ENCODE measurements at regions not wholly inside any gene's neighbourhood (a gene's known extent, or its start where the extent isn't known, plus 50 kb on each side); places are given as distances from the start of the nearest gene placed in this dataset.
"Not testable (repeated sequence)": the region's sequence is repeated elsewhere in the genome, so short reads cannot be mapped to it uniquely, and the experiment has no call there.

DNA sequence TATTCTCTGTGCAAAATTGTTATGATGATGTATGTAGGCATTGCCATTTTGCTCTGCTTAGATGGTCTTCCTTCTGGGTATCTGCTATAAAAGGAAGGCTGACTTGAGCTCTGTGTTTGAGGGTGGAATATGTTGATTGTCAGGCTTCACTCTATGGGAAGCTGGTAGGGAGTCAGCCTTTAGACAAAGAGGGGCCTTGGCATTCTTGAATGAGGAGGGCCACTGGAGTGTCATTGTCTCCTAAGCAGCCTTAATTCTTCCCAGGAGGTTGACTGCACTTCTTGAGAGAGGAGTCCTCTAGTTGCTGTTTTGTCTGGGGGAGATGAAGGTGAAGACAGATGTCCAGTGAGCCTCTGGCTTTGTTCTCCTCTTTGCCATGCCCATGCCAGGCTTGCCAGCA, 266.8 kb downstream of the KCNRG start:
- Mint-ChIP-seq H3K36me3 (ENCODE audit: insufficient read depth) (no peaks in the 10 kb centered on the region), H3K9me3 (no peaks in the 10 kb centered on the region), H3K4me3 (no peak overlapping the region), H3K4me1 (ENCODE audit: low read depth in 2 of 2) (peaks cover 24 to 29% of the 10 kb centered on the region in 2 donors), H3K27me3 (no peaks in the 10 kb centered on the region), H3K27ac (no peak overlapping the region)
- DNase-seq (no peak), ATAC-seq (replicated peaks) (no peak)

DNA sequence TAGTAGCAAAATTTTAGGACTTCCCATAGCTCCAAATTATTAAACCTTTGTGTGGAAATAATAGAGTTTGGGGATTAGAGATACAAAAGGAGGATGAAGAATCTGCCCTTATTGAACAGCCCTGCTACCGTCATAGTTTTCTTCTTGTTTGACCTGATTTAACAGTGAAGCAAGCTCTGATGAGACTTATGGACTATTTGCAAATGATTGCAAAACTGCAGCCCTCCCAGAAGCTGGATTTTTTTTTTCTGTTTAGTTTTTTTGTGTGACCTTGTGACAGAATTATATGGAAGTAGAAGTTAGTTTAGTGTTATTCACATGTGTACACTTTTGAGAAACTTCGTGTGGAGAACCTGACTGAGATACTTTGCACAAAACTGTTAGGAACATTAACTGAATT, 267.8 kb downstream of the KCNRG start:
- Mint-ChIP-seq H3K36me3 (ENCODE audit: insufficient read depth) (no peaks in the 10 kb centered on the region), H3K27ac (no peak overlapping the region), H3K4me1 (ENCODE audit: low read depth in 2 of 2) (peaks cover 24 to 28% of the 10 kb centered on the region in 2 donors), H3K4me3 (no peak overlapping the region), H3K9me3 (no peaks in the 10 kb centered on the region), H3K27me3 (no peaks in the 10 kb centered on the region)
- no peak for DNase-seq
- ATAC-seq (replicated peaks) = no peak

DNA sequence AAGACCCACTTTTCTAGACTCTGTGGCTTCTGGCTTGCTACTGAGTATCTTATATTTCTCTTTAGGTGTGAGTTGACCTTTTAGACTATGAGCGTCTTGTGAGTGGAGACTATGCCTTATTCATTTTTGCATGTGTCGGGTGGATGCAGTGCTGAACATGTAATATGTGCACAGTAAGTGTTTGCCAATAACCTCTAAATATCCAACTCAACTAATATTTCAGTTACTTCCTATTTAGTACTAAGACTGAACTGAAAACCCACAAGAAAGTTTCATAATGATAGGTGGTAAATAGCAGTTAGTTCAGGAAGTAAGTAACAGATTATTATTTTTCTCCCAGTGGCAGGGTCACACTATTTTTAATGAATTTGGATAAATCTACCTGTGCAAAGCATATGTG, 269.3 kb downstream of the KCNRG start:
- H3K27ac Mint-ChIP-seq = no peak overlapping the region
- H3K4me1 Mint-ChIP-seq (ENCODE audit: low read depth in 2 of 2) = peaks cover 24 to 27% of the 10 kb centered on the region in 2 donors
- no peaks in the 10 kb centered on the region for H3K9me3 Mint-ChIP-seq
- DNase-seq (no peak), ATAC-seq (replicated peaks) (no peak)
- no peaks in the 10 kb centered on the region for H3K27me3 Mint-ChIP-seq
- no peaks in the 10 kb centered on the region for H3K36me3 Mint-ChIP-seq (ENCODE audit: insufficient read depth)
- H3K4me3 Mint-ChIP-seq = peak overlapping the region in 1 of 2 donors; percentile 1

DNA sequence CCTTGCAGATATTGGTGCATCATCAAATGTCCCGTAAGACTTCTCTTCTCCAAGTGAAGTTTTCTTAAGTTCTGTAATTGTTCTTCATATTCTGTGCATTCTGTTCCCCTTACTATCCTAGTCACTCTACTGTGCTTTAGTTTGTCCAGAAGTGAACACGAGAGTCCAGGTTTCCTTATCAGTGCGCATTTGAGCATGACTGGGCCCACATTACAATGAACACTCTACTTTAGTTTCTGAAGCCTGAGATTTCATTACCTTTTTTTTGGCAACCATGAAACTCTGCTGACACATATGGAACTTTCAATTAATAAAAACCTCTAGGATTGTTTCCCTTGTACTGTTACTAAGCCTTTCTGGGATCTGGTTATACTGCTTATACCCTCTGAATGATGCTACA, 270.0 kb downstream of the KCNRG start:
- H3K4me1 Mint-ChIP-seq (ENCODE audit: low read depth in 2 of 2) = peaks cover 24 to 27% of the 10 kb centered on the region in 2 donors
- DNase-seq = no peak
- no peak for ATAC-seq (replicated peaks)
- no peaks in the 10 kb centered on the region for H3K9me3 Mint-ChIP-seq
- no peaks in the 10 kb centered on the region for H3K36me3 Mint-ChIP-seq (ENCODE audit: insufficient read depth)
- peak overlapping the region in 1 of 2 donors; percentile 1 for H3K4me3 Mint-ChIP-seq
- H3K27ac Mint-ChIP-seq = no peak overlapping the region
- H3K27me3 Mint-ChIP-seq = no peaks in the 10 kb centered on the region

DNA sequence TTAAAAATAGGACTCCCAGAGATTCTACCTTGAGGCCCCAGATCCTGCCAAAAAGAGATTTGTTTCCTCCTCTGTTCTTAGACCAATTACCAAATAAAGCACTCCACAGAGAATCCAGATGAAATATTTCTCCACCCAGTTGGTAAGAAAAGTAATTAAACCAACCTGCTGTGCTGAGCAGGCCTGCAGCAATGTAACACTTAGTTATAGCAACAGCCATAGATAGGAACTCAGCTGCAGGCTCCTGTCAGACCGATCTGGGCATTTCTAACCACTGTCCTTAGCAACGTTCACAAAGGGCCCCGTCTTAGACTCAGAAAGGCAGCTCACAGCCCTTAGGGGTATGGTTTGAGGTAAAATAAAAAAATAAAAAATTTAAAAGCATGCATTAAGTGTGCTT, 271.1 kb downstream of the KCNRG start:
- no peak for ATAC-seq (replicated peaks)
- DNase-seq = no peak
- H3K27ac Mint-ChIP-seq = no peak overlapping the region
- H3K9me3 Mint-ChIP-seq = no peaks in the 10 kb centered on the region
- H3K36me3 Mint-ChIP-seq (ENCODE audit: insufficient read depth) = no peaks in the 10 kb centered on the region
- H3K4me1 Mint-ChIP-seq (ENCODE audit: low read depth in 2 of 2) = peaks cover 24 to 34% of the 10 kb centered on the region in 2 donors
- H3K27me3 Mint-ChIP-seq = no peaks in the 10 kb centered on the region
- H3K4me3 Mint-ChIP-seq = no peak overlapping the region

DNA sequence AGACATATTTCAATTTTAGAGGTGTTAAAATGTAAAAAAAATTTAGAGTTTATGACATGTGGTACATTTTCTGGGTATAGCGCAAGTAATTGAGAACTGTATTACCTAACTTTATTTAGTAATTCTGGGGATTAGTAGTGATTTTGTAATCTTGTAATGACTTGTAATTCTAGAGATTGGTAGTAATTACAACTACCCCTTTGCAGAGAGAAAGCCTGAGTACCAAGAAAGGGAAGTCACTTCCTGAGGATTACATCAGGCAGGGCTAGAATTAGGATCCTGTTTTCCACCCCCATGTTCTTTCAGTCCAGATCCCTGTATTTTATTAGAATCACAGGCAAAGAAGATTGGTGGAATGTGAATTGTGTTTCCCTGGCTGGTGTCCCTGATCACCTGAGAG, 274.9 kb downstream of the KCNRG start:
- no peak for DNase-seq
- peaks cover 4% of the 10 kb centered on the region for H3K36me3 Mint-ChIP-seq (ENCODE audit: insufficient read depth)
- peaks cover 14 to 29% of the 10 kb centered on the region in 2 donors for H3K4me1 Mint-ChIP-seq (ENCODE audit: low read depth in 2 of 2)
- no peak overlapping the region for H3K4me3 Mint-ChIP-seq
- no peak for ATAC-seq (replicated peaks)
- no peaks in the 10 kb centered on the region for H3K9me3 Mint-ChIP-seq
- no peaks in the 10 kb centered on the region for H3K27me3 Mint-ChIP-seq
- no peak overlapping the region for H3K27ac Mint-ChIP-seq

DNA sequence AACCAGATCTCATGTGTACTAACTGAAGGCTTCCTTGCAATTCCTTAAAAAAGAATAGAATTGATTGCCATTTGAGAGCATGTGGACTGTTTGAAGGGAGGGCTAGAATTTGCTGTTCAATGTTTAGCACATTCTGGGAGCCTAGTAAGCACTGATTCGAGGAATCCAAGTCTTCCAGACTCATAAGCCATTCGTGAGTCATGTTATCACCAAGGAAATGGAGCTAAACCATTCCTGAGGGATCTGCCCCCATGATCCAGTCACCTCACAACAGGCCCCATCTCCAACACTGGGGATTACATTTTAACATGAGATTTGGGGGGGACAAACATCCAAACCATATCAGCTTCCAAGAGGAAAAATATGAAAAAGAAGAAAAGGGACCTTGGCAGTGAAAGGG, 276.4 kb downstream of the KCNRG start:
- H3K36me3 Mint-ChIP-seq (ENCODE audit: insufficient read depth) = peaks cover 4% of the 10 kb centered on the region
- H3K4me1 Mint-ChIP-seq (ENCODE audit: low read depth in 2 of 2) = peaks cover 7 to 23% of the 10 kb centered on the region in 2 donors
- peak overlapping the region; percentile 59 to 68 for H3K27ac Mint-ChIP-seq
- no peaks in the 10 kb centered on the region for H3K9me3 Mint-ChIP-seq
- H3K27me3 Mint-ChIP-seq = no peaks in the 10 kb centered on the region
- no peak for DNase-seq
- no peak for ATAC-seq (replicated peaks)
- H3K4me3 Mint-ChIP-seq = peak overlapping the region in 1 of 2 donors; percentile 34

DNA sequence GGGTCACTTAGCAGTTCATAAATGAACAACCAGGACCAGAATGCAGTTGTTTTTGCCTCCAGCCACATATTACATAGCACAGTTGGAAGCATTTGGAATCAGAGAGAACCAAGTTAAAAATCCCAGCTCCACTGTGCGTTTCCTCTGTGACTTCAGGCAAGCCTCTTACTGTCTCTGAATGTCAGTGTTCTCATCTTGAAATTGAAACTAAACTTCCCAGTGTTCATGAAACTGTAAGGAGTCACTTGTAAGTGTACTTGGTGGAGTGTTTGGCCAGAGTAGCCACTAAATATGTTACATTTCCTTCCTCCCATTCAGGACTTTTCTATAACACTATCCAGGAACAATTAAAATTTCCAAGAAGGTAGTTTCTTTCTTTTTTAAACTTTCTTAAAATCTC, 276.8 kb downstream of the KCNRG start:
- peaks cover 7 to 23% of the 10 kb centered on the region in 2 donors for H3K4me1 Mint-ChIP-seq (ENCODE audit: low read depth in 2 of 2)
- H3K4me3 Mint-ChIP-seq = peak overlapping the region in 1 of 2 donors; percentile 34
- no peaks in the 10 kb centered on the region for H3K9me3 Mint-ChIP-seq
- ATAC-seq (replicated peaks) (no peak), DNase-seq (no peak)
- peak overlapping the region in 1 of 2 donors; percentile 59 for H3K27ac Mint-ChIP-seq
- no peaks in the 10 kb centered on the region for H3K27me3 Mint-ChIP-seq
- H3K36me3 Mint-ChIP-seq (ENCODE audit: insufficient read depth) = peaks cover 4% of the 10 kb centered on the region

DNA sequence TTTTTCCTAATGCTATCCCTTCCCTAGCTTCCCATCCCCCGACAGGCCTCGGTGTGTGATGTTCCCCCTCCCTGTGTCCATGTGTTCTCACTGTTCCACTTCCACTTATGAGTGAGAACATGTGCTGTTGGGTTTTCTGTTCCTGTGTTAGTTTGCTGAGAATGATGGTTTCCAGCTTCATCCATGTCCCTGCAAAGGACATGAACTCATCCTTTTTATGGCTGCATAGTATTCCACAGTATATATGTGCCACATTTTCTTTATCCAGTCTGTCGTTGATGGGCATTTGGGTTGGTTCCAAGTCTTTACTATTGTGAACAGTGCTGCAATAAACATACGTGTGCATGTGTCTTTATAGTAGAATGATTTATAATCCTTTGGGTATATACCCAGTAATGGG, 279.2 kb downstream of the KCNRG start:
- Mint-ChIP-seq H3K27ac (peak overlapping the region in 1 of 2 donors; percentile 51), H3K4me1 (ENCODE audit: low read depth in 2 of 2) (peaks cover 25 to 41% of the 10 kb centered on the region in 2 donors)
- not testable (repeated sequence) for H3K4me3 Mint-ChIP-seq; H3K9me3 Mint-ChIP-seq; H3K27me3 Mint-ChIP-seq; ATAC-seq (replicated peaks); H3K36me3 Mint-ChIP-seq (ENCODE audit: insufficient read depth); DNase-seq

DNA sequence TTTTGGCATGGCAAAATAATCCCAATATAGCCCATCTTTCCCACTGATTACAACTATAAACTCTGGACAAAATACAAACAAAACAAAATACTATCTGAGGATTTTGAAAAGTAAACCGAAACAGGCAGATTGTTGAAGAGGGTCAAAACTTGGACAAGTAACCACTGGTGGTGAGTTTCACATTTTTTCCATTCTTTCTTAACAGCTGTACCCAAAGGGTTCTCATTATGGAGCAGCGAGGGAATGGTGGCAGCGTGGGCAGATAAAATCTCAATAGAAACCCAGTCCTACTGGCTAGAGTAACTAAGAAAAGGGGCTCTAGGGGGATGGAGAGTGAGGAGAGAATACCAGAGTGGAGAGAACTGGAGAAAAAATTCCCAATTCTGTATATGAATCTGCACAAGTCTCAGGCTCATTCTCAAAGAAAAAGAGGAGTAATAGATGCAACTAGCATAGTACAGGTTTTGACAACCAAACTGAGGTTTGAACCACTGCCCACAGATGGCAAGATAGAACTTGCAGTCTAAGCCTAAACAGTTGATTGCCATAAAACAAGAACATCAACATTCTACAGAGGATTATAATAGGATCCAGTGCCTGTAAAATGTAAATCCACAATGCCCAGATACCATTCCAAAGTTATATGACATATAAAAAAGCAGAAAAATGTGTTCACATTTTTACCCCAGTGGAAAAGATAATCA, 284.5 kb downstream of the KCNRG start:
- Mint-ChIP-seq H3K4me3 (peak overlapping the region in 1 of 2 donors; percentile 43), H3K36me3 (ENCODE audit: insufficient read depth) (no peaks in the 10 kb centered on the region), H3K4me1 (ENCODE audit: low read depth in 2 of 2) (peaks cover 42 to 43% of the 10 kb centered on the region in 2 donors), H3K27me3 (no peaks in the 10 kb centered on the region), H3K9me3 (no peaks in the 10 kb centered on the region), H3K27ac (peak overlapping the region in 1 of 2 donors; percentile 32)
- no peak for ATAC-seq (replicated peaks)
- no peak for DNase-seq

DNA sequence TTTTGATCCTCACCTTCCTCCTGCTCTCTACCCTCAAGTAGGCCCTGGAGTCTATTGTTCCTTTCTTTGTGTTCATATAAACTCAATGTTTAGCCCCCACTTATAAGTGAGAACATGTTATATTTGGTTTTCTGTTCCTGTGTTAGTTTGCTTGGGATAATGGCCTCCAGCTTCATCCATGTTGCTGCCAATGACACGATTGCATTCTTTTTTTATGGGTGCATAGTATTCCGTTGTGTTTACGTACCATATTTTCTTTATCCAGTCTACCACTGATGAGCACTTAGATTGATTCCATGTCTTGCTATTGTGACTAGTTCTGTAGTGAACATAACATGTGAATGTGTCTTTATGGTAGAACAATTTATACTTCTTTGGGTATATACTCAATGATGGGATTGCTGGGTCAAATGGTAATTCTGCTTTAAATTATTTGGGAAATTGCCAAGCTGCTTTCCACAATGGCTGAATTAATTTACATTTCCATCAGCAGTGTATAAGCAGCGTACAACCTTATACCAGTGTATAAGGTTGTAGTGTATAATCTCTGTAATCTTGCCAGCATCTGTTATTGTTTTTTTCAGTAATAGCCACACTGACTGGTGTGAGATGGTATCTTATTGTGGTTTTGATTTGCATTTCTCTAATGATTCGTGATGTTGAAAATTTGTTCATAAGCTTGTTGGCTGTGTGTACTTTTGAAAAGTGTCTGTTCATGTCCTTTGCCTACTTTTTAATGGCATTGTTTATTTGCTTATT, 288.9 kb downstream of the KCNRG start:
- Mint-ChIP-seq H3K27me3 (no peaks in the 10 kb centered on the region), H3K4me1 (ENCODE audit: low read depth in 2 of 2) (peaks cover 32 to 40% of the 10 kb centered on the region in 2 donors), H3K4me3 (peak overlapping the region in 1 of 2 donors; percentile 13), H3K9me3 (no peaks in the 10 kb centered on the region), H3K27ac (peak overlapping the region in 1 of 2 donors; percentile 49), H3K36me3 (ENCODE audit: insufficient read depth) (no peaks in the 10 kb centered on the region)
- peak; percentile 92 for ATAC-seq (replicated peaks)
- no peak for DNase-seq

DNA sequence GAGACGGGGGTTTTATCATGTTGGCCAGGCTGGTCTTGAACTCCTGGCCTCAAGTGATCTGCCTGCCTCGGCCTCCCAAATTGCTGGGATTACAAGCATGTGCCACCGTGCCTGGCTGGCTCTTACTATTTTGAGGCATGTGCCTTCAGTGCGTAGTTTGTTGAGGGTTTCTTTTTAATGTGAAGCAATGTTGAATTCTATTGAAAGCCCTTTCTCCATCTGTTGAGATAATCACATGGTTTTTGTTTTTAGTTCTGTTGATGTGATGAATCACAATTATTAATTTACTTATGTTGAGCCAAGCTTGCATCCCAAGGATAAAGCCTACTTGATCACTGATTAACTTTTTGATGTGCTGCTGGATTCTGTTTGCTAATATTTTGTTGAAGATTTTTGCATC, 290.9 kb downstream of the KCNRG start:
- H3K4me1 Mint-ChIP-seq (ENCODE audit: low read depth in 2 of 2) = peaks cover 24 to 41% of the 10 kb centered on the region in 2 donors
- no peak overlapping the region for H3K27ac Mint-ChIP-seq

DNA sequence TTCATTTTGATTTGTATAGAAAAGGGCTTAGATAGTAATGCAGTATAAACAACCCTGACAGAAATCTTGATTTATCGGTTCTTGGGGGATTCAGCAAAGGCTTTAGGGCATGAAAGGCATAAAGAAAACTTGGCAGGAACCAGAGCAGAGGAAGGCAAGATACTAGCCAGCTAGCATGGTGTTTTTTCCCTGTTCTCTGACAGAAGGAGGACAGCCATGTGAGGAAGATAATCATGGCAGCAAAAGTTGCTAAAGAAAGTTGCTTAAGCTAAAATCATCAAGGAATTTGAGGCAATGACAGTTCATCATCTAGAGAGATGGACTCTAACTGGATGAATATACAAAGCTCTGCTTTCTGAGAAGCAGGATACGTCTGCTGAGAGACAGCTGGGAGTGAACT, 294.1 kb downstream of the KCNRG start:
- no peaks in the 10 kb centered on the region for H3K36me3 Mint-ChIP-seq (ENCODE audit: insufficient read depth)
- peaks cover 20 to 30% of the 10 kb centered on the region in 2 donors for H3K4me1 Mint-ChIP-seq (ENCODE audit: low read depth in 2 of 2)
- H3K9me3 Mint-ChIP-seq = no peaks in the 10 kb centered on the region
- DNase-seq = no peak
- no peak overlapping the region for H3K4me3 Mint-ChIP-seq
- ATAC-seq (replicated peaks) = no peak
- no peaks in the 10 kb centered on the region for H3K27me3 Mint-ChIP-seq
- peak overlapping the region in 1 of 2 donors; percentile 59 for H3K27ac Mint-ChIP-seq

More for the DNA sequence above, 290.9 kb downstream of the KCNRG start:
- DNase-seq = no peak
- no peak for ATAC-seq (replicated peaks)
- Mint-ChIP-seq H3K4me3 (no peak overlapping the region), H3K27me3 (no peaks in the 10 kb centered on the region), H3K9me3 (no peaks in the 10 kb centered on the region), H3K36me3 (ENCODE audit: insufficient read depth) (no peaks in the 10 kb centered on the region)
